Glutamatergic neuron (in vitro differentiated cells): ENCODE measurements at regions not wholly inside any gene's neighbourhood (a gene's known extent, or its start where the extent isn't known, plus 50 kb on each side); places are given as distances from the start of the nearest gene placed in this dataset.

Experiments
- DNase-seq: peaks from one replicate; pipeline ENCODE4 v3.0.0; 2022
- H3K27ac Mint-ChIP-seq: one replicate; pipeline ENCODE4 v1.8.0; 2020; ENCODE audit warnings: mild to moderate bottlenecking, mixed read lengths, inconsistent platforms; ENCODE audit not compliant: unreplicated experiment
- H3K27me3 Mint-ChIP-seq: one replicate; pipeline ENCODE4 v1.8.0; 2020; ENCODE audit warnings: mild to moderate bottlenecking, moderate library complexity, mixed read lengths, inconsistent platforms; ENCODE audit not compliant: unreplicated experiment
- H3K36me3 Mint-ChIP-seq: one replicate; pipeline ENCODE4 v1.8.0; 2020; ENCODE audit warnings: mild to moderate bottlenecking, mixed read lengths, inconsistent platforms; ENCODE audit not compliant: unreplicated experiment
- H3K4me1 Mint-ChIP-seq: one replicate; pipeline ENCODE4 v1.8.0; 2020; ENCODE audit warnings: mild to moderate bottlenecking, low read depth, mixed read lengths, inconsistent platforms; ENCODE audit not compliant: unreplicated experiment
- H3K4me3 Mint-ChIP-seq: one replicate; pipeline ENCODE4 v1.8.0; 2020; ENCODE audit warnings: mild to moderate bottlenecking, mixed read lengths, inconsistent platforms; ENCODE audit not compliant: unreplicated experiment
- H3K9me3 Mint-ChIP-seq: one replicate; pipeline ENCODE4 v1.8.0; 2020; ENCODE audit warnings: mild to moderate bottlenecking, moderate library complexity, mixed read lengths, inconsistent platforms; ENCODE audit not compliant: unreplicated experiment
- CTCF ChIP-seq: fragments of 200-600 bp; sonication (generic); IDR thresholded peaks from one replicate; pipeline ENCODE4 v1.5.0; 2021; ENCODE audit not compliant: partially characterized antibody, unreplicated experiment

GRCh38 chr10:33657913-33658312, 323.4 kb upstream of the NRP1 start:
- Mint-ChIP-seq H3K36me3 (peaks cover 6% of the 10 kb centered on the region), H3K9me3 (peaks cover 3% of the 10 kb centered on the region)
- TF ChIP-seq CTCF = no peak

GRCh38 chr10:33657154-33657908, 322.9 kb upstream of the NRP1 start:
- no peak for DNase-seq
- Mint-ChIP-seq H3K4me1 (peaks cover 14% of the 10 kb centered on the region), H3K27me3 (peaks cover 3% of the 10 kb centered on the region), H3K36me3 (peaks cover 12% of the 10 kb centered on the region), H3K27ac (no peak overlapping the region), H3K9me3 (peaks cover 6% of the 10 kb centered on the region), H3K4me3 (no peak overlapping the region)
- no peak for TF ChIP-seq CTCF

More at GRCh38 chr10:33657913-33658312, 323.4 kb upstream of the NRP1 start:
- no peak for DNase-seq
- Mint-ChIP-seq H3K4me1 (peaks cover 15% of the 10 kb centered on the region), H3K4me3 (no peak overlapping the region), H3K27me3 (peaks cover 3% of the 10 kb centered on the region), H3K27ac (no peak overlapping the region)

GRCh38 chr10:33655921-33656320, 321.5 kb upstream of the NRP1 start:
- TF ChIP-seq CTCF = no peak

GRCh38 chr10:33655165-33655815, 320.8 kb upstream of the NRP1 start:
- Mint-ChIP-seq H3K4me3 (no peak overlapping the region), H3K36me3 (peaks cover 17% of the 10 kb centered on the region), H3K4me1 (peaks cover under 1% of the 10 kb centered on the region), H3K9me3 (peaks cover 5% of the 10 kb centered on the region), H3K27me3 (peaks cover 7% of the 10 kb centered on the region), H3K27ac (no peak overlapping the region)
- no peak for DNase-seq
- TF ChIP-seq CTCF = no peak

More at GRCh38 chr10:33655921-33656320, 321.5 kb upstream of the NRP1 start:
- Mint-ChIP-seq H3K27ac (no peak overlapping the region), H3K36me3 (peaks cover 17% of the 10 kb centered on the region), H3K27me3 (peaks cover 7% of the 10 kb centered on the region), H3K4me3 (no peak overlapping the region), H3K9me3 (peaks cover 6% of the 10 kb centered on the region), H3K4me1 (peaks cover 4% of the 10 kb centered on the region)
- DNase-seq = no peak
